Pancreas (tissue), 10 donors: ENCODE measurements at regions not wholly inside any gene's neighbourhood (a gene's known extent, or its start where the extent isn't known, plus 50 kb on each side); places are given as distances from the start of the nearest gene placed in this dataset.

Source experiments
- ATAC-seq, 4 donors: fragments of 200-7000 bp; cut with Tn5 transposase; one replicate each; pipeline versions ENCODE4 v1.8.0 to v1.9.1; 2020; ENCODE audit warnings: mild to moderate bottlenecking in 4 of 4, moderate library complexity in 4 of 4
- DNase-seq, 6 donors: peaks; one replicate each; pipeline ENCODE4 v3.0.0-alpha.2; 2020
- FAIRE-seq: peaks from 2 replicates; lab custom pipeline; 2012; peaks lifted over from hg19 to GRCh38; lab: Jason Lieb, UNC
- H3K27ac ChIP-seq, 4 donors: fragments of 200-600 bp; sonication (generic); 1 replicate in 3 of 4; 2 replicates in 1 of 4; pipeline versions ENCODE4 v1.5.0 to v1.8.0; 2020
- H3K27me3 ChIP-seq, 4 donors: fragments of 200-600 bp; one replicate each; pipeline ENCODE4 v1.8.0; 2021
- H3K36me3 ChIP-seq, 3 donors: fragments of 200-600 bp; sonication (generic) in 1 of 3; one replicate each; pipeline versions ENCODE4 v1.5.0 to v1.8.0; 2020 to 2021
- H3K4me1 ChIP-seq, 3 donors: fragments of 200-600 bp; one replicate each; pipeline ENCODE4 v1.8.0; 2021
- H3K4me3 ChIP-seq, 4 donors: fragments of 200-600 bp; sonication (generic) in 2 of 4; one replicate each; pipeline versions ENCODE4 v1.5.0 to v1.8.0; 2020 to 2021
- H3K9me3 ChIP-seq, 4 donors: fragments of 200-600 bp; one replicate each; pipeline ENCODE4 v1.8.0; 2021
- WGBS, 2 donors: extraction: QIAGEN DNeasy Blood & Tissue Kit; methylation state at CpG; one replicate each; pipeline ENCODE4 v1.1.7; 2013; 5-methylcytosine and 5-hydroxymethylcytosine counted together
- intact Hi-C, 3 donors: fragments of 100-400 bp; cut with DNase I; formaldehyde crosslinking; loops; one replicate each; pipeline versions ENCODE4 v1.11.1 to v1.14.2; 2022
- TF ChIP-seq, protein P1 (sequence below), 4 donors: fragments of 200-600 bp; sonication (generic) in 3 of 4; IDR thresholded peaks; one replicate each; pipeline versions ENCODE4 v1.5.0 to v1.8.0; 2021; ENCODE audit warnings: antibody characterized with exemption in 4 of 4
- donor health status: healthy with polysubstance abuse.
- donor health status: DM: no; HTN: no; CAD: no; lungs with moderate emphysema.
- donor health status: DM: no; HTN: no; CAD: no.
- donor health status: control.
- donor health status: control.
- donor health status: Bipolar disorder and iron deficiency.
- donor health status: DM: yes; HTN: yes; CAD: no.
- donor health status: DM: no; HTN: no; CAD: no.
- donor health status: DM: no; HTN: no; CAD: no.
- donor health status: DM: yes; HTN: yes; CAD: no.

GRCh38 chr9:108591121-108591520, 264.7 kb downstream of the ACTL7B start:
- FAIRE-seq (no peak), ATAC-seq (no peak), DNase-seq (no peak)
- H3K27me3 ChIP-seq = peaks cover 0 to 4% (median 0%) of the 10 kb centered on the region in 4 donors
- WGBS, 2 donors = 87 to 89% methylated on average over 1 of the region's 1 CpG
- no peak overlapping the region for H3K27ac ChIP-seq
- H3K9me3 ChIP-seq = no peaks in the 10 kb centered on the region
- H3K36me3 ChIP-seq = no peaks in the 10 kb centered on the region
- H3K4me3 ChIP-seq = no peak overlapping the region
- no peaks in the 10 kb centered on the region for H3K4me1 ChIP-seq
- intact Hi-C loops = no loop called here
- TF ChIP-seq, protein P1, sequence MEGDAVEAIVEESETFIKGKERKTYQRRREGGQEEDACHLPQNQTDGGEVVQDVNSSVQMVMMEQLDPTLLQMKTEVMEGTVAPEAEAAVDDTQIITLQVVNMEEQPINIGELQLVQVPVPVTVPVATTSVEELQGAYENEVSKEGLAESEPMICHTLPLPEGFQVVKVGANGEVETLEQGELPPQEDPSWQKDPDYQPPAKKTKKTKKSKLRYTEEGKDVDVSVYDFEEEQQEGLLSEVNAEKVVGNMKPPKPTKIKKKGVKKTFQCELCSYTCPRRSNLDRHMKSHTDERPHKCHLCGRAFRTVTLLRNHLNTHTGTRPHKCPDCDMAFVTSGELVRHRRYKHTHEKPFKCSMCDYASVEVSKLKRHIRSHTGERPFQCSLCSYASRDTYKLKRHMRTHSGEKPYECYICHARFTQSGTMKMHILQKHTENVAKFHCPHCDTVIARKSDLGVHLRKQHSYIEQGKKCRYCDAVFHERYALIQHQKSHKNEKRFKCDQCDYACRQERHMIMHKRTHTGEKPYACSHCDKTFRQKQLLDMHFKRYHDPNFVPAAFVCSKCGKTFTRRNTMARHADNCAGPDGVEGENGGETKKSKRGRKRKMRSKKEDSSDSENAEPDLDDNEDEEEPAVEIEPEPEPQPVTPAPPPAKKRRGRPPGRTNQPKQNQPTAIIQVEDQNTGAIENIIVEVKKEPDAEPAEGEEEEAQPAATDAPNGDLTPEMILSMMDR (IDR thresholded peaks at IDR 0.05) = no peak

- DNase-seq = no peak
- no peaks in the 10 kb centered on the region for H3K9me3 ChIP-seq
- no peak overlapping the region for H3K4me3 ChIP-seq
- peaks cover 0 to 12% (median 0%) of the 10 kb centered on the region in 4 donors for H3K27me3 ChIP-seq
- H3K36me3 ChIP-seq = no peaks in the 10 kb centered on the region
- H3K27ac ChIP-seq = no peak overlapping the region
- no peak for ATAC-seq
- TF ChIP-seq, protein P1 (IDR thresholded peaks at IDR 0.05) = no peak
- H3K4me1 ChIP-seq = no peaks in the 10 kb centered on the region
- FAIRE-seq = no peak
- WGBS, 2 donors = 74 to 87% methylated on average over 3 of the region's 3 CpGs
- intact Hi-C loops = no loop called here
Measured at GRCh38 chr9:108588246-108588645, 267.5 kb downstream of the ACTL7B start.

DNA sequence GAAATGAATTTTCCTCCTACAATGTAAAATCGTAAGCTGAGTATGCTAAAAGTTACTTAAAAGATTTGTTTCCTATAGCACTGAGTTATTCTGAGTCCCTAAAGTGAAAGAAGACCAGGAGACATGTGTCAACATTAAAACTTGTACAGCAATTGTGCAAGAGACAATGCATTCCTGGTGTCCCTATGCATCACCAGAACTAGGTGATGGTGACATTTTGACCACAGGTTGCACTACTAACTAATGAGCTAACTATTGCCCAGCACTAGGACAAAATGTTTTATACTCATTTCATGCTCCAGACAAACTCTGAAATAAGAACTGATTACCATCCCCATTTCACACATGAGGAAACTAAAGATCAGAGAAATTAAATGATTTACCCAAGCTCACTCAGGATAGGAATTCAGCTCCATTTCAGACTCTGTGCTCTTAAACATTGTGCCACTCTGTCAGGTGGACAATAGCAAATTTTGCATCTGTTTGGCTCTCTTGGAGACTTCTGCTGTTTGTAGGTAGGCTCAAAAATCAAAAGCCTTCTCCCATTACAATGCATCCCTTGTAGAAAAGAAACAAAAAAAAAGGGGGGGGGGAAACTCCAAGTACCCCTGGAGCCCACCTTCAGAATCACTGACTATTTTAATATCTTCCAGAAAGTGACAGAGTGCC, 269.2 kb downstream of the ACTL7B start:
- Histone ChIP-seq H3K9me3 (no peaks in the 10 kb centered on the region), H3K36me3 (no peaks in the 10 kb centered on the region), H3K27ac (no peak overlapping the region), H3K27me3 (peaks cover 0 to 12% (median 0%) of the 10 kb centered on the region in 4 donors), H3K4me3 (no peak overlapping the region), H3K4me1 (no peaks in the 10 kb centered on the region)
- DNase-seq = no peak
- intact Hi-C loops = no loop called here
- ATAC-seq = no peak
- no peak for FAIRE-seq
- TF ChIP-seq, protein P1 (IDR thresholded peaks at IDR 0.05) = no peak
- 62 to 63% methylated on average over 1 of the region's 1 CpG for WGBS, 2 donors

DNA sequence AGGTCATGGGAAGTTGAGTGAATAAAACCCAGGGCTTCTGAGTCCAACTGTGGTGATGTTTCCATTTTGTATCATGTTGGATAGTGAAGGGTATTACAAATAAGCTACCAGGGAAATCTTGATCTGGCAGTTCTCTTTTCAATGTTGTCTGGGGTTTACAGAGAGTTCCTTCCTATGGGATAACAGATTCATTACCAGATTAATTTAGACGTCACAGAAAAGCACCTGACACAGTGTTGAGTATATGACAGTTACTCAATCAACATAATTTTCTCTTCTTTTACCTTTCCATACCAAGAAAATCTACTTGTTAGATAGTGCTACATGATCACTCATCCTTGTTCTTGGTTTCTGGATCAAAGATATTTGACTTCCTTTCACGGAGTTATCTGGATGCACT, 270.9 kb downstream of the ACTL7B start:
- Histone ChIP-seq H3K4me3 (no peak overlapping the region), H3K27ac (no peak overlapping the region), H3K9me3 (no peaks in the 10 kb centered on the region), H3K36me3 (no peaks in the 10 kb centered on the region), H3K27me3 (peaks cover 0 to 12% (median 0%) of the 10 kb centered on the region in 4 donors), H3K4me1 (no peaks in the 10 kb centered on the region)
- ATAC-seq (no peak), DNase-seq (no peak), FAIRE-seq (no peak)
- 40 to 47% methylated on average over 2 of the region's 2 CpGs for WGBS, 2 donors
- TF ChIP-seq, protein P1 (IDR thresholded peaks at IDR 0.05) = no peak
- intact Hi-C loops = no loop called here

DNA sequence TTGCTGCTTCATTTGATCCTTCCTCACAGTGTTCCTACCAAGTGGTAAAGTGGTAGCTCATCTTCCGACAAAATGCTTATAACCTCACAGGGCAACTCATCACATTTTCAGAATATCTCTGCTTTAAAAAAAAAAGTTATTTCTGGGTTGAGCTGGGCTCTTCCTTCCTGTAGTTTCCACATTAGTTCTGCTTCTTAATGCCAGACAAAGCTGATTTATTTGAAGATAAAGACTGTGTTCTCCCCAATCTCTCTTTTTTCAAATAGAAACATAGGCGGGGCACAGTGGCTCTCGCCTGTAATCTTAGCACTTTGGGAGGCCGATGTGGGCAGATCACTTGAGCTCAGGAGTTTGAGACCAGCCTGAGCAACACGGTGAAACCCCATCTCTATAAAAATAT, 273.1 kb downstream of the ACTL7B start:
- ATAC-seq (no peak), DNase-seq (no peak), FAIRE-seq (no peak)
- H3K4me3 ChIP-seq = no peak overlapping the region
- no peaks in the 10 kb centered on the region for H3K4me1 ChIP-seq
- no peaks in the 10 kb centered on the region for H3K9me3 ChIP-seq
- TF ChIP-seq, protein P1 (IDR thresholded peaks at IDR 0.05) = no peak
- H3K27ac ChIP-seq = no peak overlapping the region
- intact Hi-C loops = no loop called here
- no peaks in the 10 kb centered on the region for H3K36me3 ChIP-seq
- WGBS, 2 donors = 66 to 83% methylated on average over 5 of the region's 5 CpGs
- H3K27me3 ChIP-seq = peaks cover 0 to 12% (median 0%) of the 10 kb centered on the region in 4 donors
